ENCODE measurements at regions not wholly inside any gene's neighbourhood (a gene's known extent, or its start where the extent isn't known, plus 50 kb on each side); places are given as distances from the start of the nearest gene placed in this dataset.

DNA sequence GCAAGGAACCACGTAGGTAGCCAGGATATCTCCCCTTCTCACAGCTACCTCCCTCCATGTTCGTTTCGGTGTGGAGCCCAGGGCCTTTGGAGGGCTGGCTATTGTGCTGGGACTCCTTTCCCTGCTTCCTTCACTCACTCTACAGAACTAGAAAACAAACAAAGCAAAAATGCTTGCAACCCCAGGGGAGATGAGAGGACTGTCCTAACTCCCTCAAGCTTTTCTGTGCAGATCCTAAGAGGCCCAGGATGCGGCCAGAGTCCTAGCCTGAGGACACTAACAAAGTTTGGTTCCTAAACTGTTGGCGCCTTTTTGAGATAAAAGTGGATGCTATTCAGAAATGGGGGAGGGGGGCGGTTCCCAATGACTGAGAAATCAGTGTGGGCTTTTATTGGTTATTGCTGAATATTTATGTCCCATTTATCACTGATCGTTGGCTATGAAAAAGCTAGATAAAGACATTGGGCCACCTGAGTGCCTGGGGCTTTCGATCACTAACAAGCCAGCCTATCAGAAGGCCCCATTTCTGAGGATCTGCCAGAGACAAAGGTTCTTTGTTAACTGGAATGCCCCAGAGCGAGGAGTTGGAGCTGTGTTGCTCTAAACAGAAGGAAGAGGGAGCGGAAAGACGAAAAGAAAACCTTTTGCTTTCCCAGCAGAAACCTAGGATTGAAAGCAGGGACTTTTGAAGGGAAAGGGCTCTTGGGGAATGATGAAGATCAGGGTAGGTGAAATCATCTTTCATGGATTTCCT lies 95.2 kb upstream of the EGR2 start:
- peaks cover 19% of the 10 kb centered on the region for H3K27me3 Mint-ChIP-seq
- Histone ChIP-seq H3K4me1 (ENCODE audit: control insufficient read depth, insufficient read depth, low read length, poor library complexity, severe bottlenecking) (no peaks in the 10 kb centered on the region), H3K4me3 (ENCODE audit: low read depth, low read length) (no peak overlapping the region), H3K27ac (ENCODE audit: insufficient read depth, low read length, poor library complexity, severe bottlenecking) (no peak overlapping the region), H3K36me3 (ENCODE audit: control insufficient read depth, insufficient read depth, low read length) (no peaks in the 10 kb centered on the region), H3K27me3 (ENCODE audit: control insufficient read depth, insufficient read depth, low read length) (peaks cover 1% of the 10 kb centered on the region), H3K9me3 (ENCODE audit: control insufficient read depth in 2 of 2, low read length in 2 of 2) (no peaks in the 10 kb centered on the region)
- no peak overlapping the region for H3K27ac Mint-ChIP-seq
- DNase-seq (no peak), ATAC-seq (ENCODE audit: low read depth in 2 of 2) (no peak)
- H3K4me3 Mint-ChIP-seq, result no peak overlapping the region
- H3K9me3 Mint-ChIP-seq, result no peaks in the 10 kb centered on the region
- H3K36me3 Mint-ChIP-seq, result no peaks in the 10 kb centered on the region
- peaks cover 0 to 2% (median 0%) of the 10 kb centered on the region in 4 donors for H3K4me1 Mint-ChIP-seq

DNA sequence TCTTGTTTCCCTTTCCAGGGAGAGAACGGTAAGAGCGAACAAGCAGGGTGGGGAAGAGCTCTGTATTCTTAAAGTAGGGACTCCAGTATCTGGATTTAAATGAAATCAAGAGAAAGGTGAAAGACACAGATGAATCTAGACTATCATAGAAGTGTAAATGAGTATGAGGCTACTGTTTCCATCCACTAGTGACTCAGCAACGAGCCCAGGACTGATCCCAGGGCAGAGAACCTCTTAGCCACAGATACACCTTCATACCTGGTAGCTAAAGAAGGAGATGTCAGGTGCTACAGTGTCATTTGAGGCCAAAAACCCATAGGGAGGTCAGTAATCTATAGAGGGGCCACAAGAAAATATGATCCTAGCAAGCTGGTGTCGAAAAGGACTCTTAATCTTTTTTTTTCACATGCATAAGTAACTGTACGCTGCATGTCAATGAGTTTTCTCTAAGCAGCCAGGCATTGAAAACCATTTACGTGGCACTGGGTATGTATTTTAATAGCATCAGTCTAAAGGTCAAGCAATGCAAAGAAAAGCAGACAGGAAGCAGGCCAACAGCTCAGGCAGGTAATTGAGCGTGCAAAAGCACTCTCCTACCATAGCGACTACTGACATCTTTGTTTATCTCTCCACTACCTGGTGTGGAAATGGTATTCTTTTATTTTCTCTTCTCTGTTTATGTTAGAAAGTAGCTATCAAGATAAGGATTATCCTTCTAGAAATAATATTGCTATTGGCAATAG lies 91.5 kb upstream of the EGR2 start:
- Histone ChIP-seq H3K4me1 (ENCODE audit: control insufficient read depth, insufficient read depth, low read length, poor library complexity, severe bottlenecking) (no peaks in the 10 kb centered on the region), H3K27me3 (ENCODE audit: control insufficient read depth, insufficient read depth, low read length) (peaks cover 9% of the 10 kb centered on the region), H3K36me3 (ENCODE audit: control insufficient read depth, insufficient read depth, low read length) (no peaks in the 10 kb centered on the region), H3K4me3 (ENCODE audit: low read depth, low read length) (no peak overlapping the region), H3K9me3 (ENCODE audit: control insufficient read depth in 2 of 2, low read length in 2 of 2) (no peaks in the 10 kb centered on the region), H3K27ac (ENCODE audit: insufficient read depth, low read length, poor library complexity, severe bottlenecking) (no peak overlapping the region)
- Mint-ChIP-seq H3K9me3 (peaks cover 0 to 3% (median 0%) of the 10 kb centered on the region in 7 donors), H3K36me3 (no peaks in the 10 kb centered on the region), H3K27me3 (peaks cover 5% of the 10 kb centered on the region), H3K27ac (no peak overlapping the region), H3K4me1 (peaks cover 0 to 2% (median 0%) of the 10 kb centered on the region in 4 donors), H3K4me3 (no peak overlapping the region)
- ATAC-seq (ENCODE audit: low read depth in 2 of 2) (no peak), DNase-seq (no peak)

DNA sequence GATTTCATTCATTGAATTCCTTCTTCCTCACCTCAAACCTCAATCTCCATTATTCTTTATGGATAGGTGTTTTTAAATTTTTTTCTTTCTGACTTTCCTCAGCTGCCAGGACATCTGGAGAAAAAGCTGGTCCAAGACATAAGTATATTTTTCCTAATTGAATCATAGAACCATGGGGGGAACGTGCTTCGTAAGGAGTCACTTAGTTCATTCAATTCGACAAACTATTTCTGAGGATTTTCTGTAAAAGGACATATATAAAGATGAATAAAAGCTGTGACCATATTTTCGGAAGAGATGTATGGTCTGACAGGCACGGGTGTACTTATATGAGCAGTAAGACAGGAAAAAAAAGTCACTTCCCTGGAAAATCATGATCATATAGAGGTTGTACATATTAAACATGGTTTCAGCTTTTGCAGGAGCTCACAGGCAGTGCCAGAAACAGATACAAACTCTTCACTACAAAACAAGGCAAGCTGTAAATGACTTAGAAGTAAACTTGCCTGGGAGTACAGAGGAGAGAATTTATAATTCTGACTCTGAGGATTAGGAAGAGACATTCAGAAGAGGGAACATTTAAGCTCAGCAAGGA lies 88.2 kb upstream of the EGR2 start:
- peaks cover 0 to 3% (median 0%) of the 10 kb centered on the region in 7 donors for H3K9me3 Mint-ChIP-seq
- no peaks in the 10 kb centered on the region for H3K36me3 Mint-ChIP-seq
- no peak overlapping the region for H3K4me3 ChIP-seq (ENCODE audit: low read depth, low read length)
- no peak overlapping the region for H3K27ac Mint-ChIP-seq
- no peaks in the 10 kb centered on the region for H3K4me1 ChIP-seq (ENCODE audit: control insufficient read depth, insufficient read depth, low read length, poor library complexity, severe bottlenecking)
- H3K27ac ChIP-seq (ENCODE audit: insufficient read depth, low read length, poor library complexity, severe bottlenecking), result no peak overlapping the region
- no peak overlapping the region for H3K4me3 Mint-ChIP-seq
- H3K27me3 Mint-ChIP-seq, result peaks cover 5% of the 10 kb centered on the region
- DNase-seq (no peak), ATAC-seq (ENCODE audit: low read depth in 2 of 2) (no peak)
- no peaks in the 10 kb centered on the region for H3K9me3 ChIP-seq (ENCODE audit: control insufficient read depth in 2 of 2, low read length in 2 of 2)
- H3K4me1 Mint-ChIP-seq, result peaks cover 0 to 2% (median 0%) of the 10 kb centered on the region in 4 donors
- no peaks in the 10 kb centered on the region for H3K36me3 ChIP-seq (ENCODE audit: control insufficient read depth, insufficient read depth, low read length)
- peaks cover 10% of the 10 kb centered on the region for H3K27me3 ChIP-seq (ENCODE audit: control insufficient read depth, insufficient read depth, low read length)

- Mint-ChIP-seq H3K4me1 (peaks cover 0 to 2% (median 0%) of the 10 kb centered on the region in 4 donors), H3K27ac (no peak overlapping the region), H3K36me3 (no peaks in the 10 kb centered on the region), H3K9me3 (peaks cover 0 to 3% (median 0%) of the 10 kb centered on the region in 7 donors), H3K4me3 (no peak overlapping the region), H3K27me3 (peaks cover 5% of the 10 kb centered on the region)
- no peak overlapping the region for H3K4me3 ChIP-seq (ENCODE audit: low read depth, low read length)
- no peaks in the 10 kb centered on the region for H3K9me3 ChIP-seq (ENCODE audit: control insufficient read depth in 2 of 2, low read length in 2 of 2)
- DNase-seq (peak in 1 of 3 donors; percentile 56), ATAC-seq (ENCODE audit: low read depth in 2 of 2) (no peak)
- H3K4me1 ChIP-seq (ENCODE audit: control insufficient read depth, insufficient read depth, low read length, poor library complexity, severe bottlenecking), result no peaks in the 10 kb centered on the region
- peaks cover 11% of the 10 kb centered on the region for H3K27me3 ChIP-seq (ENCODE audit: control insufficient read depth, insufficient read depth, low read length)
- no peaks in the 10 kb centered on the region for H3K36me3 ChIP-seq (ENCODE audit: control insufficient read depth, insufficient read depth, low read length)
- no peak overlapping the region for H3K27ac ChIP-seq (ENCODE audit: insufficient read depth, low read length, poor library complexity, severe bottlenecking)
These were observed 87.7 kb upstream of the EGR2 start for GRCh38 chr10:62903828-62904227.

DNA sequence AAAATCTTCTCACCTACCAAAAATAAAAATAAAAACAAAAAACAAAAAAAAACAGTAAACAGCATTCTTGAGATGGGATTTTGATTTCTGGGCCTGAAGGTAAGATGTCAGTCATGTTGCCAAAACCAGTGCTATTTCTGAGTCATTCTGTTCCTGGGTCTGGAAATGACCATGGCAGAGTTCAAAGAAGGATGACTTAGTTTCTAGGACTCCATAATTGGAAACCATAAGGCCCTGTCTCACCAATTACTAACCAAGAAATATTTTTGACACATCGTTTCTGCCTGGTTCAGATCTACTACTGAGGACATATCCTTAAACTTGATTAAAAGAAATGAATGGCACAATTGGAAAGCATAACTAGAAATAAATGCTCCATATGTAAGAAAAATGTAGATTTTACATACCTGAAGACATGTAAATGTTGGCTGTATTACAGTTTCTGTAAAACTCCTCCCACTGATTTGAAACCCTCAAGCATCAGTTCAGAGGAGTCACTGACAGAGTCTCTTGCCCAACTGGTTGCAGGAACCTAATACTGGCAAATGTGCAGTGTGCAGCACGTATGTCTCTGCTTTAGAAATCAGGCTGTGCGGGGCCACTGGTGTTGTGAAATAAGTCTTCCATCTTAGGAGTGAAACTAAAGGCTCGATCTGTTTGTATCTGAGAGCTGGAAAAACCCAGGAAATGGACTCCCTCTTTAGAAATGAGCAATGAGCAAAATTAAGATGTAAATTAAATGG lies 84.8 kb upstream of the EGR2 start:
- no peaks in the 10 kb centered on the region for H3K4me1 Mint-ChIP-seq
- H3K27ac Mint-ChIP-seq, result no peak overlapping the region

GRCh38 chr10:62899311-62899710 lies 83.1 kb upstream of the EGR2 start:
- no peaks in the 10 kb centered on the region for H3K36me3 Mint-ChIP-seq
- Histone ChIP-seq H3K4me1 (ENCODE audit: control insufficient read depth, insufficient read depth, low read length, poor library complexity, severe bottlenecking) (no peaks in the 10 kb centered on the region), H3K9me3 (ENCODE audit: control insufficient read depth in 2 of 2, low read length in 2 of 2) (no peaks in the 10 kb centered on the region), H3K27me3 (ENCODE audit: control insufficient read depth, insufficient read depth, low read length) (peaks cover 6% of the 10 kb centered on the region), H3K4me3 (ENCODE audit: low read depth, low read length) (no peak overlapping the region), H3K27ac (ENCODE audit: insufficient read depth, low read length, poor library complexity, severe bottlenecking) (no peak overlapping the region), H3K36me3 (ENCODE audit: control insufficient read depth, insufficient read depth, low read length) (no peaks in the 10 kb centered on the region)
- H3K27me3 Mint-ChIP-seq, result peaks cover 5% of the 10 kb centered on the region
- ATAC-seq (ENCODE audit: low read depth in 2 of 2), result no peak
- H3K4me1 Mint-ChIP-seq, result no peaks in the 10 kb centered on the region
- peaks cover 0 to 3% (median 0%) of the 10 kb centered on the region in 7 donors for H3K9me3 Mint-ChIP-seq
- no peak overlapping the region for H3K27ac Mint-ChIP-seq
- no peak for DNase-seq
- H3K4me3 Mint-ChIP-seq, result no peak overlapping the region

More for the DNA sequence above, 84.8 kb upstream of the EGR2 start:
- no peak overlapping the region for H3K4me3 ChIP-seq (ENCODE audit: low read depth, low read length)
- no peak overlapping the region for H3K27ac ChIP-seq (ENCODE audit: insufficient read depth, low read length, poor library complexity, severe bottlenecking)
- no peaks in the 10 kb centered on the region for H3K36me3 Mint-ChIP-seq
- peaks cover 0 to 3% (median 0%) of the 10 kb centered on the region in 7 donors for H3K9me3 Mint-ChIP-seq
- DNase-seq (no peak), ATAC-seq (ENCODE audit: low read depth in 2 of 2) (no peak)
- no peak overlapping the region for H3K4me3 Mint-ChIP-seq
- H3K36me3 ChIP-seq (ENCODE audit: control insufficient read depth, insufficient read depth, low read length), result no peaks in the 10 kb centered on the region
- H3K27me3 ChIP-seq (ENCODE audit: control insufficient read depth, insufficient read depth, low read length), result peaks cover 8% of the 10 kb centered on the region
- H3K27me3 Mint-ChIP-seq, result peaks cover 10% of the 10 kb centered on the region
- H3K9me3 ChIP-seq (ENCODE audit: control insufficient read depth in 2 of 2, low read length in 2 of 2), result no peaks in the 10 kb centered on the region
- H3K4me1 ChIP-seq (ENCODE audit: control insufficient read depth, insufficient read depth, low read length, poor library complexity, severe bottlenecking), result no peaks in the 10 kb centered on the region

- Histone ChIP-seq H3K36me3 (ENCODE audit: control insufficient read depth, insufficient read depth, low read length) (no peaks in the 10 kb centered on the region), H3K4me1 (ENCODE audit: control insufficient read depth, insufficient read depth, low read length, poor library complexity, severe bottlenecking) (no peaks in the 10 kb centered on the region), H3K4me3 (ENCODE audit: low read depth, low read length) (no peak overlapping the region), H3K27ac (ENCODE audit: insufficient read depth, low read length, poor library complexity, severe bottlenecking) (no peak overlapping the region), H3K27me3 (ENCODE audit: control insufficient read depth, insufficient read depth, low read length) (peaks cover 6% of the 10 kb centered on the region), H3K9me3 (ENCODE audit: control insufficient read depth in 2 of 2, low read length in 2 of 2) (no peaks in the 10 kb centered on the region)
- peaks cover 8% of the 10 kb centered on the region for H3K27me3 Mint-ChIP-seq
- no peak for DNase-seq
- H3K4me1 Mint-ChIP-seq, result no peaks in the 10 kb centered on the region
- no peaks in the 10 kb centered on the region for H3K36me3 Mint-ChIP-seq
- no peak for ATAC-seq (ENCODE audit: low read depth in 2 of 2)
- H3K4me3 Mint-ChIP-seq, result no peak overlapping the region
- no peaks in the 10 kb centered on the region for H3K9me3 Mint-ChIP-seq
- H3K27ac Mint-ChIP-seq, result no peak overlapping the region
These were observed 78.9 kb upstream of the EGR2 start for GRCh38 chr10:62895063-62895462.
